GM12878 (cell line): ENCODE measurements at regions not wholly inside any gene's neighbourhood (a gene's known extent, or its start where the extent isn't known, plus 50 kb on each side); places are given as distances from the start of the nearest gene placed in this dataset.

Experiments
- ATF2 ChIP-seq: IDR thresholded peaks from 2 replicates; pipeline ENCODE4 v1.6.1; 2012; ENCODE audit warnings: low read length, inconsistent platforms
- FOXM1 ChIP-seq: IDR thresholded peaks from 2 replicates; pipeline ENCODE4 v1.6.1; 2012; ENCODE audit warnings: low read depth, mild to moderate bottlenecking, inconsistent platforms, low read length, moderate library complexity
- TCF7 ChIP-seq: IDR thresholded peaks from 2 replicates; pipeline ENCODE4 v1.6.1; 2014; ENCODE audit warnings: antibody characterized with exemption, borderline replicate concordance
- ZNF207 ChIP-seq: fragments of 450-650 bp; IDR thresholded peaks from 2 replicates; pipeline ENCODE4 v1.6.1; 2014; ENCODE audit warnings: antibody characterized with exemption, mild to moderate bottlenecking, borderline replicate concordance
- TF ChIP-seq, protein P1 (sequence below): fragments of 450-650 bp; IDR thresholded peaks from 2 replicates; pipeline ENCODE4 v1.6.1; 2018; ENCODE audit warnings: mild to moderate bottlenecking, low read depth, moderate library complexity; ENCODE audit not compliant: partially characterized antibody
- TF ChIP-seq, protein P2 (sequence below): fragments of 150-350 bp; IDR thresholded peaks from 2 replicates; pipeline ENCODE4 v1.6.1; 2014; ENCODE audit warnings: mild to moderate bottlenecking, low read depth, low read length

- TF ChIP-seq, protein P1, sequence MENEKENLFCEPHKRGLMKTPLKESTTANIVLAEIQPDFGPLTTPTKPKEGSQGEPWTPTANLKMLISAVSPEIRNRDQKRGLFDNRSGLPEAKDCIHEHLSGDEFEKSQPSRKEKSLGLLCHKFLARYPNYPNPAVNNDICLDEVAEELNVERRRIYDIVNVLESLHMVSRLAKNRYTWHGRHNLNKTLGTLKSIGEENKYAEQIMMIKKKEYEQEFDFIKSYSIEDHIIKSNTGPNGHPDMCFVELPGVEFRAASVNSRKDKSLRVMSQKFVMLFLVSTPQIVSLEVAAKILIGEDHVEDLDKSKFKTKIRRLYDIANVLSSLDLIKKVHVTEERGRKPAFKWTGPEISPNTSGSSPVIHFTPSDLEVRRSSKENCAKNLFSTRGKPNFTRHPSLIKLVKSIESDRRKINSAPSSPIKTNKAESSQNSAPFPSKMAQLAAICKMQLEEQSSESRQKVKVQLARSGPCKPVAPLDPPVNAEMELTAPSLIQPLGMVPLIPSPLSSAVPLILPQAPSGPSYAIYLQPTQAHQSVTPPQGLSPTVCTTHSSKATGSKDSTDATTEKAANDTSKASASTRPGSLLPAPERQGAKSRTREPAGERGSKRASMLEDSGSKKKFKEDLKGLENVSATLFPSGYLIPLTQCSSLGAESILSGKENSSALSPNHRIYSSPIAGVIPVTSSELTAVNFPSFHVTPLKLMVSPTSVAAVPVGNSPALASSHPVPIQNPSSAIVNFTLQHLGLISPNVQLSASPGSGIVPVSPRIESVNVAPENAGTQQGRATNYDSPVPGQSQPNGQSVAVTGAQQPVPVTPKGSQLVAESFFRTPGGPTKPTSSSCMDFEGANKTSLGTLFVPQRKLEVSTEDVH = no peak
- no peak for TF ChIP-seq FOXM1
- no peak for TF ChIP-seq TCF7
- no peak for TF ChIP-seq ZNF207
- TF ChIP-seq, protein P2, sequence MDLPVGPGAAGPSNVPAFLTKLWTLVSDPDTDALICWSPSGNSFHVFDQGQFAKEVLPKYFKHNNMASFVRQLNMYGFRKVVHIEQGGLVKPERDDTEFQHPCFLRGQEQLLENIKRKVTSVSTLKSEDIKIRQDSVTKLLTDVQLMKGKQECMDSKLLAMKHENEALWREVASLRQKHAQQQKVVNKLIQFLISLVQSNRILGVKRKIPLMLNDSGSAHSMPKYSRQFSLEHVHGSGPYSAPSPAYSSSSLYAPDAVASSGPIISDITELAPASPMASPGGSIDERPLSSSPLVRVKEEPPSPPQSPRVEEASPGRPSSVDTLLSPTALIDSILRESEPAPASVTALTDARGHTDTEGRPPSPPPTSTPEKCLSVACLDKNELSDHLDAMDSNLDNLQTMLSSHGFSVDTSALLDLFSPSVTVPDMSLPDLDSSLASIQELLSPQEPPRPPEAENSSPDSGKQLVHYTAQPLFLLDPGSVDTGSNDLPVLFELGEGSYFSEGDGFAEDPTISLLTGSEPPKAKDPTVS = no peak
- TF ChIP-seq ATF2 = no peak
Measured at GRCh38 chr17:79191270-79191934, 116.8 kb downstream of the ENGASE start (continued).
